SH-SY5Y (cell line): ENCODE measurements at regions not wholly inside any gene's neighbourhood (a gene's known extent, or its start where the extent isn't known, plus 50 kb on each side); places are given as distances from the start of the nearest gene placed in this dataset.

Source experiments
- GATA2 ChIP-seq: IDR thresholded peaks from 2 replicates; pipeline ENCODE4 v1.6.1; 2011; ENCODE audit warnings: mild to moderate bottlenecking, low read depth, low read length
- GATA3 ChIP-seq: IDR thresholded peaks from 2 replicates; pipeline ENCODE4 v1.6.1; 2011; ENCODE audit warnings: low read depth, mild to moderate bottlenecking, low read length, moderate library complexity

DNA sequence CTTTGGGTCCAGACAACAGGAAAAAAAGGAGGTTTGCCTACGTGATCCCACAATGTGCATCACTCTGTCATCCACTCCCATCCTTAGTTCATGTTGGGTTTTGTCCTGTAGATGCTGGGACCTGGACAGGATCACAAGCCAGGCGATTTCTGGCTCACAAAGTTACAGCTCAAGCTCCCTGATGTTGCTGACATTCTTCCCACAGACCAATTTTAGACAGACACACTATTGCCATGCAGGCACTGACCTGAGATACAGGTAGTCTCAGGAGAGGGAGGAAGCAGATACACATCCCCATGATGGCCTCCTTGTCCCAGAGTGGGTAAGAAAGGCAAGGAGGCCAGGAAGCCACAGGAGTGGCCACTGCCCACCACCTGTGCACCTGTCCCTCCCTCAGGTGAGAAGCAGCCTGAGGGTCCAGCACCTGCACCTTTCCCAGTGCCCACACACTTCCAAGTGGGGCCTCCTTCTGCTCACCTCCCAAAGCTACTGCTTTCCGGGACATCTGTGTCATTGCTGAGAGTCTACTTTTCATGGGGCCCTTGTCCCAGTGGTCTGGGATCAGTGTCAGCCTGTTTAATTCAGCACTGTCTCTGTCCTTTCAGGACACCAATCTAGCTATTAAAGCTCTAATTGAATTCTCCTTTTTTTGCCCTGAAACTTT, 52.0 kb upstream of the TOP3B start:
- TF ChIP-seq GATA2: no peak
- TF ChIP-seq GATA3: no peak
